ENCODE measurements at regions not wholly inside any gene's neighbourhood (a gene's known extent, or its start where the extent isn't known, plus 50 kb on each side); places are given as distances from the start of the nearest gene placed in this dataset.

GRCh38 chr4:57553728-57554127 is 443.5 kb upstream of the IGFBP7 start:
- Mint-ChIP-seq H3K27me3 (ENCODE audit: unreplicated experiment) (no peaks in the 10 kb centered on the region), H3K27ac (ENCODE audit: unreplicated experiment) (no peak overlapping the region), H3K4me1 (ENCODE audit: low read depth, unreplicated experiment) (no peaks in the 10 kb centered on the region), H3K4me3 (ENCODE audit: unreplicated experiment) (no peak overlapping the region), H3K9me3 (ENCODE audit: unreplicated experiment) (no peaks in the 10 kb centered on the region), H3K36me3 (ENCODE audit: unreplicated experiment) (no peaks in the 10 kb centered on the region)
- TF ChIP-seq CTCF (IDR thresholded peaks at IDR 0.05; ENCODE audit: partially characterized antibody, unreplicated experiment): no peak
- no peak for DNase-seq

DNA sequence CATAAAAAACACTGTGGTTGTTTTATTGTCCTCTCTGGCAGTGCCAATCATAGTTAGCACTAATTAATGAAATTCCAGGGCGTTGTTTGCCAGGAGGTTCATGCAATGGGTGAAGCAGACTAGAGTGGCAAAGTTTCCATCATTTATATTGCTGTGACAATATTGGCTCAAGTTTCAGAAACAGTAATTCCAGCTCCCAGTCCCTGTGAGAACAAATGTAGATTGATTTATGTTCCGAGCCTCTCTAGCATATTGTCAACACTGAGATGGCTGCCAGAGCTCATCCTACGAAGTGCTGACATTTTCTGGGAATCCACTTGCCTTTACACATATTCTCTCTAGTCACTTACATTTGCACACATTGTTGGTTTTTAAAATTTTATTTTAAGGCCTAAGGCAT is 440.0 kb upstream of the IGFBP7 start:
- H3K27ac Mint-ChIP-seq (ENCODE audit: unreplicated experiment): no peak overlapping the region
- H3K4me3 Mint-ChIP-seq (ENCODE audit: unreplicated experiment): no peak overlapping the region
- H3K36me3 Mint-ChIP-seq (ENCODE audit: unreplicated experiment): no peaks in the 10 kb centered on the region
- DNase-seq: no peak
- no peaks in the 10 kb centered on the region for H3K9me3 Mint-ChIP-seq (ENCODE audit: unreplicated experiment)
- no peaks in the 10 kb centered on the region for H3K4me1 Mint-ChIP-seq (ENCODE audit: low read depth, unreplicated experiment)
- TF ChIP-seq CTCF (IDR thresholded peaks at IDR 0.05; ENCODE audit: partially characterized antibody, unreplicated experiment): no peak
- no peaks in the 10 kb centered on the region for H3K27me3 Mint-ChIP-seq (ENCODE audit: unreplicated experiment)

DNA sequence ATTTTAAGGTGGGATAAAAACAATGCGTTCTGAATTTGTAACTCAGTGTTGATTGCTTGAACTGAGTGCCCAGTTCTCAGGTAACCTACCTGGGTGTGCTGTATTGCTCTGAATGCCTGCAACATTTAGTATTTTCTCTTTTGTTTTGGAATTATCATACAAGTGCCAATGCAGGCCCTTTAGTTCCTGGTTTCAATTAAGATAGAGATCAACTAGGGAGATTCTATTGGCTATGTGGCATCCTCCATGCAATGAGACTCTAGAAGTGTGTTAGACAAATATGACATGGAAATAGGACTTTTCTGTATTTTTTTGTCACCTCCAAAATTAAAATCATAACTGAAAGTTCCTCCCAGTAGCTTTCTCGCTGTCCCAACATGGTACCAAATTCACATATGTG is 438.7 kb upstream of the IGFBP7 start:
- H3K36me3 Mint-ChIP-seq (ENCODE audit: unreplicated experiment): no peaks in the 10 kb centered on the region

GRCh38 chr4:57544811-57545654 is 434.8 kb upstream of the IGFBP7 start:
- no peaks in the 10 kb centered on the region for H3K27me3 Mint-ChIP-seq (ENCODE audit: unreplicated experiment)
- TF ChIP-seq CTCF (IDR thresholded peaks at IDR 0.05; ENCODE audit: partially characterized antibody, unreplicated experiment): no peak
- no peak for DNase-seq
- no peaks in the 10 kb centered on the region for H3K4me1 Mint-ChIP-seq (ENCODE audit: low read depth, unreplicated experiment)
- no peak overlapping the region for H3K4me3 Mint-ChIP-seq (ENCODE audit: unreplicated experiment)
- no peak overlapping the region for H3K27ac Mint-ChIP-seq (ENCODE audit: unreplicated experiment)
- no peaks in the 10 kb centered on the region for H3K36me3 Mint-ChIP-seq (ENCODE audit: unreplicated experiment)
- H3K9me3 Mint-ChIP-seq (ENCODE audit: unreplicated experiment): no peaks in the 10 kb centered on the region

More for the DNA sequence above, 438.7 kb upstream of the IGFBP7 start:
- Mint-ChIP-seq H3K27ac (ENCODE audit: unreplicated experiment) (no peak overlapping the region), H3K9me3 (ENCODE audit: unreplicated experiment) (no peaks in the 10 kb centered on the region), H3K27me3 (ENCODE audit: unreplicated experiment) (no peaks in the 10 kb centered on the region), H3K4me3 (ENCODE audit: unreplicated experiment) (no peak overlapping the region), H3K4me1 (ENCODE audit: low read depth, unreplicated experiment) (no peaks in the 10 kb centered on the region)
- TF ChIP-seq CTCF (IDR thresholded peaks at IDR 0.05; ENCODE audit: partially characterized antibody, unreplicated experiment): no peak
- no peak for DNase-seq

DNA sequence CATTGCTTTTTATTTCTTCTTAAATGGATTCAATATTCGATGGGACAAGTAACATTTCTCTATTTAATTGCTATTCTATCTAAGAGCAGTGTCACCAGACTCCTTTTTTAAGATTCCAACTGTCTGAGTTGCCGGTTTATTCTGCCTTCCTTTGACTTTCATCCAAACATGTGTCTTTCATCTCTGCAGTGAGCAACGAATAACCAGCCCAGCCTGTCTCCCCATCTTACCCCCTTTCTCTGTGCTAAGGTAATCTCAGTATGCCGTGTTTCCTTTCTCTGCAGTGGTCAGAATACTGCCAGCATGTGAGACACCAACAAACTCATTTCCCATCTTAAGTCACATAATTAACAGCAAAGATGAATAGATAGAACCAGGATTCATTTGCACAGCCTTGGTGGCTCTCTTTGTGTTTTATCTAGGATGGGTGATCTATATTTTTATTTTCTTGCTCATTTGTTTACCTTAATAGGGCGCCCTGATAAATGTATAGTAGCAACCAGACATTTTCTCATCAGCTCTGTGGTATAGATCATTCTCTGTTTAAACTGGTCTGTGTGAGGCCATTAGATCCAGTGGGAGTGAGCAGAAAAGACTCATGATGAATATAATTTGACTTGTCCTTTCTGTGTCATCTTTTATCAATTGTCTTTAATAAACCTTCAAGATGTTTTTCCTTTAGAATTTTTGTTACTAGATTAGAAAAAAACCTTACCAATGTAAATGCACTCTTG is 394.8 kb upstream of the IGFBP7 start:
- Mint-ChIP-seq H3K9me3 (ENCODE audit: unreplicated experiment) (no peaks in the 10 kb centered on the region), H3K4me1 (ENCODE audit: low read depth, unreplicated experiment) (no peaks in the 10 kb centered on the region), H3K4me3 (ENCODE audit: unreplicated experiment) (no peak overlapping the region), H3K36me3 (ENCODE audit: unreplicated experiment) (no peaks in the 10 kb centered on the region), H3K27me3 (ENCODE audit: unreplicated experiment) (no peaks in the 10 kb centered on the region), H3K27ac (ENCODE audit: unreplicated experiment) (no peak overlapping the region)
- DNase-seq: no peak
- TF ChIP-seq CTCF (IDR thresholded peaks at IDR 0.05; ENCODE audit: partially characterized antibody, unreplicated experiment): no peak
